ENCODE measurements at regions not wholly inside any gene's neighbourhood (a gene's known extent, or its start where the extent isn't known, plus 50 kb on each side); places are given as distances from the start of the nearest gene placed in this dataset.

DNA sequence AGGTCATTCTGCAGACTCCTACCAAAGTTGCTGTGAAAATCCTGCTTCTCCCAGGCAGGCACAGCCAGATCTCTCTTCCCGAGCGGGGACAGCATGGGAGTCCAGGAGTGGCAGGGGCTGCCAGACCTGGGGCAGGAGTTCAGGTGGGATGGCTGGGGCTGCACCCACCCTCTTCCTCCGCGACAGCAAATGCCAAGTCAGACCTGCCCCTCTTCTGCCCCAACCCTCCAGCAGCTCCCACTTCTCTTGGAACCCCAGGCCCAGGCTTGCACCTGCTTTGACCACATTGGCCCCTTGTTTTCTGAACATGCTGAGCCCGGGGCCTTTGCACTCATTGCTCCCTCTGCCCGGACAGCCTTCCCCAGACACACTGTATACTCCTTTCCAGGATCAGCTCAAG is 288.2 kb upstream of the HS6ST1 start:
- H3K27me3 ChIP-seq = no peaks in the 10 kb centered on the region
- H3K27ac ChIP-seq = no peak overlapping the region
- no peak overlapping the region for H3K4me3 ChIP-seq
- intact Hi-C loops (cut with DNase I) = no loop called here
- ATAC-seq = no peak
- TF ChIP-seq, protein P1, sequence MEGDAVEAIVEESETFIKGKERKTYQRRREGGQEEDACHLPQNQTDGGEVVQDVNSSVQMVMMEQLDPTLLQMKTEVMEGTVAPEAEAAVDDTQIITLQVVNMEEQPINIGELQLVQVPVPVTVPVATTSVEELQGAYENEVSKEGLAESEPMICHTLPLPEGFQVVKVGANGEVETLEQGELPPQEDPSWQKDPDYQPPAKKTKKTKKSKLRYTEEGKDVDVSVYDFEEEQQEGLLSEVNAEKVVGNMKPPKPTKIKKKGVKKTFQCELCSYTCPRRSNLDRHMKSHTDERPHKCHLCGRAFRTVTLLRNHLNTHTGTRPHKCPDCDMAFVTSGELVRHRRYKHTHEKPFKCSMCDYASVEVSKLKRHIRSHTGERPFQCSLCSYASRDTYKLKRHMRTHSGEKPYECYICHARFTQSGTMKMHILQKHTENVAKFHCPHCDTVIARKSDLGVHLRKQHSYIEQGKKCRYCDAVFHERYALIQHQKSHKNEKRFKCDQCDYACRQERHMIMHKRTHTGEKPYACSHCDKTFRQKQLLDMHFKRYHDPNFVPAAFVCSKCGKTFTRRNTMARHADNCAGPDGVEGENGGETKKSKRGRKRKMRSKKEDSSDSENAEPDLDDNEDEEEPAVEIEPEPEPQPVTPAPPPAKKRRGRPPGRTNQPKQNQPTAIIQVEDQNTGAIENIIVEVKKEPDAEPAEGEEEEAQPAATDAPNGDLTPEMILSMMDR (IDR thresholded peaks at IDR 0.05) = no peak
- H3K36me3 ChIP-seq = no peaks in the 10 kb centered on the region
- DNase-seq = peak in 1 of 4 donors; percentile 25
- peaks cover 0 to 4% of the 10 kb centered on the region in 2 donors for H3K4me1 ChIP-seq
- H3K9me3 ChIP-seq = no peaks in the 10 kb centered on the region

DNA sequence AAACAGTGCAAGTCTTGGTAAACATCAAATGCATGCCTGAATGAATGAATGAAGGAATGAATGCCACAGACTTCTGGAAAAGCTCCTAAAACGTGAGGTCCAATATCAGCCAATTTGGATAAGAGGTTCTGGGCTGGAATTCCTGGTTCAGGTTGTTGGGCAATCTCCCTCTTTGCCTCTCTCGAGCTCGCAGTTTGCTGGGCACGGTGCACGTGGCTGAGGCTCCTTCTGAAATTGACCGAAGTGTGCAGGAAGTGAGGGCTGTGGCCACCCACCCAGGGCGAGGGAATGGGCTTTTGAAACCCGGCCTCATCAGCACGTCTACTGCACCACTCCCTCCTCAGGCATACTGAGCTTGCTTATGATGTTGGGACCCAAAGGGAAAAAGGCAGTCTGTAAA is 288.8 kb upstream of the HS6ST1 start:
- ATAC-seq = peak; percentile 19
- no peaks in the 10 kb centered on the region for H3K9me3 ChIP-seq
- H3K27me3 ChIP-seq = no peaks in the 10 kb centered on the region
- TF ChIP-seq, protein P1 (IDR thresholded peaks at IDR 0.05) = no peak
- H3K27ac ChIP-seq = no peak overlapping the region
- H3K4me1 ChIP-seq = peaks cover 0 to 4% of the 10 kb centered on the region in 2 donors
- H3K4me3 ChIP-seq = no peak overlapping the region
- intact Hi-C loops (cut with DNase I) = no loop called here
- peak in 2 of 4 donors; percentile 28 to 41 for DNase-seq
- H3K36me3 ChIP-seq = no peaks in the 10 kb centered on the region

DNA sequence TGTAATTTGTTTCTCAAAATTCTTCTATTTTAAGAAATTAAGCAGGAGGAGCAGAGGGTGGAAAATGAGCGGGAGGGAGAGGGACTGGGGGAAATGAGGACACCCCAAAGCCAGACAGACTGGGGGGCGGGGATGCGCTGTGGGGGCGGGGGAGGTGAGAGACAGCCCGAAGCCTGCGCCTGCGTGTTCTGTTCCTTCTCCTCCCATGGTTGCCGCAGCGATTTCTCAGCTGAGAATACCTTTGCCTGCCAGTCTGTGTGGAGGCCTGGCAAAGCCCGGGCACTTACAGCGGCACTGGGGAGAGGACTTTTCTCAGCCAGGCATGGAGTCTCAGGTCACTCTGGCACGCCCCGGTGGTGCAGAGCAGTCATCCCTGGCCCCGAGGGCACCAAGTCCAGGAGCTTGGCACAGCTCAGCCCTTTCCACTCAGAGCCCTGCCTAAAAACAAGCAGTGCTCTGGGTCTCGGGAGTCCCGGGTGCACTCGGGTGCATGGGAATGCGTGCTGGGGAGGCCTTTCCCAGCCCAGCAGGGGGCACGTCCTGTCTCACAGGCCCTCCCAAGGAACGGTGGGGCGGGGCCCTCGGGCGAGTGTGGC is 289.3 kb upstream of the HS6ST1 start:
- H3K4me1 ChIP-seq = peaks cover 0 to 4% of the 10 kb centered on the region in 2 donors
- peak; percentile 29 for ATAC-seq
- H3K9me3 ChIP-seq = no peaks in the 10 kb centered on the region
- H3K36me3 ChIP-seq = no peaks in the 10 kb centered on the region
- no peak overlapping the region for H3K4me3 ChIP-seq
- DNase-seq = peak in 2 of 4 donors; percentile 31 to 71
- TF ChIP-seq, protein P1 (IDR thresholded peaks at IDR 0.05) = no peak
- H3K27ac ChIP-seq = no peak overlapping the region
- no peaks in the 10 kb centered on the region for H3K27me3 ChIP-seq
- intact Hi-C loops (cut with DNase I) = no loop called here

DNA sequence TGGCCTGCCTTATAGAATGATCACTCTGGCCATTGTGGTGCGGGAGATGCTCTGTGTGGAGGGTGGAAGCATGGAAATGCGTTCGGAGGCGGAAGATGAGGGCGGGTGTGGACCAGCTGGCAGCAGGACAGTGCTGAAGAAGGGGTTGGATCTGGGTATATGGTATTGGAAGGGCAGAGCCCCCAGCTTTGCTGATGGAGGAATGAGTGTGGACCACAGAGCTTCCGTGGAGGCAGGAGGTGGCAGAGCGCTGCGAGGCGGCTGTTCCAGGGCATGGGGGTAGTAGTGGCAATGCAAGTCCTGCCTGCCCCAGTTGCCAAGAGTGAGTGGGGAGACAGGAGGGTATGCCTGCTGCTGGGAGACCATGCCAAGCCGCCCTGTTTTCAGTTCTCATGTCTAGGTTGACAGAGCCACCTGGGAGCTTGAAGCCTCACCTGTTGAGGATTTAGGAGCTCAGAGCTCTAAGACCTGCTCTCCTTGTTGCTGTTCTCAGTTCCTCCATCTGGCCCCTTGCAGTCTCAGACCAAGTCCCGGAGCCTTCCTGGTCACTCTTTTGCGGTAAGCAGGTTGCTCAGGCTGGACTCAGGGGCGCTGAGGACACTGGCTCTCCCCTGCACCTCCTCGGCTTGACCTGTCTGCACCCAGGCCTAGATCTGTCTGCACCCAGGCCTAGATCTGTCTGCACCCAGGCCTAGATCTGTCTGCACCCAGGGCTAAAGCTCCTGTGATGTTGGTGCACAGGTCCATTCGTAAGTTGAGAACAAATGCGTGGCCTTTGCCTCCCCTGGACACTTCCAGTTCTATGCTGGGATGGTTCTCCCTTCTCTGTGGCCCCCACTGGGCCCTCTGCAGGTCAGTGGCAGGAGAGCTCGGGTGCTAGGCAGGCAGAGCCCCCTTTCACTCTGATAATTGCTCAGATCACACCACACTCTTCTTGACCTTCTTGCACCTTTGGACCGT is 290.5 kb upstream of the HS6ST1 start:
- TF ChIP-seq, protein P1 (IDR thresholded peaks at IDR 0.05) = no peak
- Histone ChIP-seq H3K4me1 (no peaks in the 10 kb centered on the region), H3K27ac (no peak overlapping the region), H3K4me3 (no peak overlapping the region), H3K36me3 (no peaks in the 10 kb centered on the region), H3K9me3 (no peaks in the 10 kb centered on the region), H3K27me3 (no peaks in the 10 kb centered on the region)
- DNase-seq = peak in 2 of 4 donors; percentile 19 to 28
- intact Hi-C loops (cut with DNase I) = no loop called here
- no peak for ATAC-seq

DNA sequence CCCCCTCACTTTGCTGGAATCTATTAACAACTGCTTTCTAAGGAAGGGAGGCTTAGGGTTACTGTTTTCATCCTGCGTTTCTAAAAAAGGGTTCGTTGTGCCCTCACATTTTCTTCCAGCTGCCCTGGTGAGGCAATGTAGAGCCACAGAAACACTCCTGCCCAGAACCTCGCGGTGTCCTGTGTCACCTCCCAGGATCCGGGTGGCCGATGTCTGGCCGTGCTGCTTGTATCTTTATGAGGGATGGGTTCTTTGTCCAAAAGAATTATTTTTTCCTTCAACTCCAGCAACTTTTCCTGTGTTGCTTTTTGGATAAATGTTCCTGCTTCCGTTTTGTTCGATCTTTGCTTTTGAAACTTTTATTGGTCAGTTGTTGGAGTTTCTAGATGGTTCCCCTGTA is 291.8 kb upstream of the HS6ST1 start:
- TF ChIP-seq, protein P1 (IDR thresholded peaks at IDR 0.05) = no peak
- Histone ChIP-seq H3K4me1 (no peaks in the 10 kb centered on the region), H3K36me3 (no peaks in the 10 kb centered on the region), H3K27me3 (no peaks in the 10 kb centered on the region), H3K9me3 (no peaks in the 10 kb centered on the region), H3K27ac (no peak overlapping the region), H3K4me3 (no peak overlapping the region)
- no peak for DNase-seq
- intact Hi-C loops (cut with DNase I) = no loop called here
- no peak for ATAC-seq
